ENCODE measurements at regions not wholly inside any gene's neighbourhood (a gene's known extent, or its start where the extent isn't known, plus 50 kb on each side); places are given as distances from the start of the nearest gene placed in this dataset.

DNA sequence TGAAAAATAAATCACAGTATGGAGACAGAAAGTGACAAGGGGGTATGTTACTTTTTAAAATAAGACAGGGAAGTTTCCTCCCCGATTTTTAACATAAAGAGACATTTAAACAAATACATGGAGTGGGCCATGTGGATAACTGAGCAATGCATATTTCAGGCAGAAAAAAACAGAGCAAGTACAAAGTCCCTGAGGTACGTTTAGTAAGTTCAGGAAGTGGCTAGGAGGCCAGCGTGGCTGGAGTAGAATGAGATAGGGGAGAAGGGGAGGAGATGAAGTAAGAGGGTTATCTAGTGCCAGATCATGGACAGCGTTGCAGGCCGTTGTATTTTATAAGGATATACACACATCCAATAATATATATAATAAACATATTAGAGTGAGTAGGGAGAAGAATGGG, 84.2 kb upstream of the ELL2 start:
- Histone ChIP-seq H3K4me1 (ENCODE audit: control insufficient read depth, insufficient read depth, low read length) (no peaks in the 10 kb centered on the region), H3K27me3 (ENCODE audit: control insufficient read depth, insufficient read depth, low read length) (no peaks in the 10 kb centered on the region), H3K27ac (ENCODE audit: low read length) (no peak overlapping the region), H3K36me3 (ENCODE audit: control insufficient read depth, insufficient read depth, low read length) (no peaks in the 10 kb centered on the region), H3K4me3 (ENCODE audit: low read depth in 2 of 2, low read length in 2 of 2) (no peak overlapping the region), H3K9me3 (ENCODE audit: control insufficient read depth, insufficient read depth, low read depth, low read length) (no peaks in the 10 kb centered on the region)
- BruUV-seq (replicated peaks), result no TSS peak
- in situ Hi-C loops (cut with HindIII; ENCODE audit: low pct_unique_long_range_greater_than_20kb, low sequenced_read_pairs), result no loop called here
- intact Hi-C loops (cut with micrococcal nuclease; ENCODE audit: unreplicated experiment), result no loop called here
- ChIA-PET POLR2A (no interaction called here), CTCF (no interaction called here)
- DNase-seq (ENCODE audit: low read depth, low spot score), result no peak
- no peak for ATAC-seq
- TF ChIP-seq, protein P1, sequence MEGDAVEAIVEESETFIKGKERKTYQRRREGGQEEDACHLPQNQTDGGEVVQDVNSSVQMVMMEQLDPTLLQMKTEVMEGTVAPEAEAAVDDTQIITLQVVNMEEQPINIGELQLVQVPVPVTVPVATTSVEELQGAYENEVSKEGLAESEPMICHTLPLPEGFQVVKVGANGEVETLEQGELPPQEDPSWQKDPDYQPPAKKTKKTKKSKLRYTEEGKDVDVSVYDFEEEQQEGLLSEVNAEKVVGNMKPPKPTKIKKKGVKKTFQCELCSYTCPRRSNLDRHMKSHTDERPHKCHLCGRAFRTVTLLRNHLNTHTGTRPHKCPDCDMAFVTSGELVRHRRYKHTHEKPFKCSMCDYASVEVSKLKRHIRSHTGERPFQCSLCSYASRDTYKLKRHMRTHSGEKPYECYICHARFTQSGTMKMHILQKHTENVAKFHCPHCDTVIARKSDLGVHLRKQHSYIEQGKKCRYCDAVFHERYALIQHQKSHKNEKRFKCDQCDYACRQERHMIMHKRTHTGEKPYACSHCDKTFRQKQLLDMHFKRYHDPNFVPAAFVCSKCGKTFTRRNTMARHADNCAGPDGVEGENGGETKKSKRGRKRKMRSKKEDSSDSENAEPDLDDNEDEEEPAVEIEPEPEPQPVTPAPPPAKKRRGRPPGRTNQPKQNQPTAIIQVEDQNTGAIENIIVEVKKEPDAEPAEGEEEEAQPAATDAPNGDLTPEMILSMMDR (IDR thresholded peaks at IDR 0.05), result no peak
- TF ChIP-seq REST (IDR thresholded peaks at IDR 0.05; ENCODE audit: insufficient read depth in 1 of 2, low read depth in 2 of 2, low read length in 1 of 2) (no peak), TCF7L2 (IDR thresholded peaks at IDR 0.05; ENCODE audit: low read depth, low read length) (no peak), SIN3A (IDR thresholded peaks at IDR 0.05; ENCODE audit: borderline replicate concordance, insufficient read depth, low read depth, low read length) (no peak), POLR2AphosphoS5 (IDR thresholded peaks at IDR 0.05; ENCODE audit: low read depth, low read length) (no peak)

GRCh38 chr5:96043446-96043845, 81.8 kb upstream of the ELL2 start:
- H3K4me1 ChIP-seq (ENCODE audit: control insufficient read depth, insufficient read depth, low read length), result no peaks in the 10 kb centered on the region
- CTCF ChIA-PET, result no interaction called here
- in situ Hi-C loops (cut with HindIII; ENCODE audit: low pct_unique_long_range_greater_than_20kb, low sequenced_read_pairs), result no loop called here
- ATAC-seq (no peak), DNase-seq (ENCODE audit: low read depth, low spot score) (no peak)
- intact Hi-C loops (cut with micrococcal nuclease; ENCODE audit: unreplicated experiment), result no loop called here
- BruUV-seq (replicated peaks), result no TSS peak
- H3K9me3 ChIP-seq (ENCODE audit: control insufficient read depth, insufficient read depth, low read depth, low read length), result no peaks in the 10 kb centered on the region
- H3K27me3 ChIP-seq (ENCODE audit: control insufficient read depth, insufficient read depth, low read length), result no peaks in the 10 kb centered on the region
- H3K4me3 ChIP-seq (ENCODE audit: low read depth in 2 of 2, low read length in 2 of 2), result no peak overlapping the region
- no peaks in the 10 kb centered on the region for H3K36me3 ChIP-seq (ENCODE audit: control insufficient read depth, insufficient read depth, low read length)
- TF ChIP-seq TCF7L2 (IDR thresholded peaks at IDR 0.05; ENCODE audit: low read depth, low read length) (no peak), REST (IDR thresholded peaks at IDR 0.05; ENCODE audit: insufficient read depth in 1 of 2, low read depth in 2 of 2, low read length in 1 of 2) (no peak), SIN3A (IDR thresholded peaks at IDR 0.05; ENCODE audit: borderline replicate concordance, insufficient read depth, low read depth, low read length) (no peak)
- H3K27ac ChIP-seq (ENCODE audit: low read length), result no peak overlapping the region
- POLR2A ChIA-PET, result no interaction called here
